ENCODE measurements at regions not wholly inside any gene's neighbourhood (a gene's known extent, or its start where the extent isn't known, plus 50 kb on each side); places are given as distances from the start of the nearest gene placed in this dataset.

- TF ChIP-seq POLR2A (IDR thresholded peaks at IDR 0.05; ENCODE audit: low read depth, low read length) (no peak), POLR2AphosphoS5 (IDR thresholded peaks at IDR 0.05; ENCODE audit: low read depth, low read length) (no peak)
Observed at GRCh38 chr22:47394504-47395440, 632.3 kb downstream of the TBC1D22A start.

Data from GM12891 (cell line).